ENCODE measurements at regions not wholly inside any gene's neighbourhood (a gene's known extent, or its start where the extent isn't known, plus 50 kb on each side); places are given as distances from the start of the nearest gene placed in this dataset.

GRCh38 chr3:27939940-27940339, 217.8 kb upstream of the EOMES start:
- Histone ChIP-seq H3K27me3 (ENCODE audit: insufficient read depth, low read depth, low read length) (no peaks in the 10 kb centered on the region), H3K79me2 (replicated peaks; ENCODE audit: insufficient read depth, low read length) (no peaks in the 10 kb centered on the region), H3K4me2 (ENCODE audit: low read length) (no peak overlapping the region), H3K27ac (ENCODE audit: low read length) (no peak overlapping the region), H3K4me3 (ENCODE audit: low read length) (no peak overlapping the region), H3K9me3 (ENCODE audit: low read length) (no peaks in the 10 kb centered on the region), H3K36me3 (ENCODE audit: insufficient read depth, low read length) (no peaks in the 10 kb centered on the region), H2AFZ (ENCODE audit: low read depth, low read length) (no peak overlapping the region), H3F3A (ENCODE audit: insufficient read depth, low read length, poor library complexity, severe bottlenecking) (no peaks in the 10 kb centered on the region), H3K9ac (ENCODE audit: low read length) (no peak overlapping the region), H3K9me2 (ENCODE audit: insufficient read depth, low read length) (no peaks in the 10 kb centered on the region), H4K20me1 (ENCODE audit: insufficient read depth) (no peaks in the 10 kb centered on the region)
- TF ChIP-seq POLR2AphosphoS5 (IDR thresholded peaks at IDR 0.05) (no peak), SMC3 (conservative IDR thresholded peaks at IDR 0.05; ENCODE audit: poor library complexity) (no peak), MXI1 (conservative IDR thresholded peaks at IDR 0.05; ENCODE audit: poor library complexity, severe bottlenecking) (no peak), RAD21 (conservative IDR thresholded peaks at IDR 0.05) (no peak), EZH2 (IDR thresholded peaks at IDR 0.05; ENCODE audit: borderline replicate concordance, insufficient read depth, low read length, poor library complexity, severe bottlenecking) (no peak), CTCF (IDR thresholded peaks at IDR 0.05; ENCODE audit: poor library complexity, severe bottlenecking) (no peak), TAF1 (IDR thresholded peaks at IDR 0.05; ENCODE audit: low read depth) (no peak), REST (IDR thresholded peaks at IDR 0.05; ENCODE audit: borderline replicate concordance) (no peak), EP300 (conservative IDR thresholded peaks at IDR 0.05; ENCODE audit: poor library complexity, severe bottlenecking) (no peak)

- H3K27me3 ChIP-seq (ENCODE audit: insufficient read depth, low read depth, low read length), result no peaks in the 10 kb centered on the region
- H3K4me3 ChIP-seq (ENCODE audit: low read length), result no peak overlapping the region
- no peak overlapping the region for H2AFZ ChIP-seq (ENCODE audit: low read depth, low read length)
- no peak overlapping the region for H3K27ac ChIP-seq (ENCODE audit: low read length)
- no peaks in the 10 kb centered on the region for H3K9me2 ChIP-seq (ENCODE audit: insufficient read depth, low read length)
- no peaks in the 10 kb centered on the region for H4K20me1 ChIP-seq (ENCODE audit: insufficient read depth)
- H3K79me2 ChIP-seq (replicated peaks; ENCODE audit: insufficient read depth, low read length), result no peaks in the 10 kb centered on the region
- TF ChIP-seq EZH2 (IDR thresholded peaks at IDR 0.05; ENCODE audit: borderline replicate concordance, insufficient read depth, low read length, poor library complexity, severe bottlenecking) (no peak), RAD21 (conservative IDR thresholded peaks at IDR 0.05) (no peak), MXI1 (conservative IDR thresholded peaks at IDR 0.05; ENCODE audit: poor library complexity, severe bottlenecking) (no peak), TAF1 (IDR thresholded peaks at IDR 0.05; ENCODE audit: low read depth) (no peak), CTCF (IDR thresholded peaks at IDR 0.05; ENCODE audit: poor library complexity, severe bottlenecking) (no peak), POLR2AphosphoS5 (IDR thresholded peaks at IDR 0.05) (no peak), SMC3 (conservative IDR thresholded peaks at IDR 0.05; ENCODE audit: poor library complexity) (no peak), EP300 (conservative IDR thresholded peaks at IDR 0.05; ENCODE audit: poor library complexity, severe bottlenecking) (no peak), REST (IDR thresholded peaks at IDR 0.05; ENCODE audit: borderline replicate concordance) (no peak)
- no peak overlapping the region for H3K4me2 ChIP-seq (ENCODE audit: low read length)
- no peak overlapping the region for H3K9ac ChIP-seq (ENCODE audit: low read length)
- no peaks in the 10 kb centered on the region for H3K9me3 ChIP-seq (ENCODE audit: low read length)
- no peaks in the 10 kb centered on the region for H3K36me3 ChIP-seq (ENCODE audit: insufficient read depth, low read length)
- no peaks in the 10 kb centered on the region for H3F3A ChIP-seq (ENCODE audit: insufficient read depth, low read length, poor library complexity, severe bottlenecking)
These were observed 221.0 kb upstream of the EOMES start for GRCh38 chr3:27943106-27943505.
